WERI-Rb-1 (cell line): ENCODE measurements at regions not wholly inside any gene's neighbourhood (a gene's known extent, or its start where the extent isn't known, plus 50 kb on each side); places are given as distances from the start of the nearest gene placed in this dataset.

Source experiments
- DNase-seq: peaks from one replicate; pipeline ENCODE4 v3.0.0-alpha.2; 2020
- H3K27ac ChIP-seq: fragments of 250-450 bp; sonication (Bioruptor Pico); 2 replicates; pipeline ENCODE4 v1.5.1; 2020; ENCODE audit warnings: mild to moderate bottlenecking, moderate library complexity
- H3K27me3 ChIP-seq: fragments of 250-450 bp; sonication (Bioruptor Pico); 2 replicates; pipeline ENCODE4 v1.5.1; 2021; ENCODE audit warnings: mild to moderate bottlenecking, low read depth, moderate library complexity; ENCODE audit not compliant: insufficient read depth, severe bottlenecking
- H3K36me3 ChIP-seq: fragments of 250-450 bp; sonication (Bioruptor Pico); 2 replicates; pipeline ENCODE4 v1.5.1; 2020; ENCODE audit warnings: mild to moderate bottlenecking, moderate library complexity
- H3K4me3 ChIP-seq: 2 replicates; pipeline ENCODE4 v1.5.1; 2011; ENCODE audit warnings: low read depth, mild to moderate bottlenecking, control low read depth, low read length
- H3K9me3 ChIP-seq: fragments of 250-450 bp; sonication (Bioruptor Pico); 2 replicates; pipeline ENCODE4 v1.5.1; 2021; ENCODE audit warnings: mild to moderate bottlenecking, moderate library complexity; ENCODE audit not compliant: severe bottlenecking
- TF ChIP-seq, protein P1 (sequence below): IDR thresholded peaks from 2 replicates; pipeline ENCODE4 v1.5.1; 2011; ENCODE audit warnings: low read depth, mild to moderate bottlenecking, control low read depth, inconsistent platforms, low read length

GRCh38 chr6:95230071-95230740, 347.1 kb upstream of the MANEA start:
- no peak overlapping the region for H3K4me3 ChIP-seq

DNA sequence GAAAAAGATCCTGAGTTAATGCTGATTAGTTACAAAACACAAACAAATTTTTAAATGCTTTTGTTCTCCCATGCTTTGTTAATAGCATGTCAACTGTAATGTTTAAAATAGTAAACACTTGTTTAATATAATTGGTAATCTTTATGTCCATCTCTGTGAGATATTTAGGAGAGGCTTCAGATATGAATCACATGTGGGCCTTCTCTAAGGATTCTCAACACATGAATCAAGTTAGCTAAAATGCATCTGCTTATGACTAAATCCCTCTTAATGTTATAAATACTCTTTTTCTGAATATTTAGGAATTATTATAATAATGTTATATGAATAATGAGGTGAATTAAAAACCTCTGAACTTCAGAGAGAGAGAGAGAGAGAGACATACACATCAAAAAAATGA, 345.9 kb upstream of the MANEA start:
- TF ChIP-seq, protein P1, sequence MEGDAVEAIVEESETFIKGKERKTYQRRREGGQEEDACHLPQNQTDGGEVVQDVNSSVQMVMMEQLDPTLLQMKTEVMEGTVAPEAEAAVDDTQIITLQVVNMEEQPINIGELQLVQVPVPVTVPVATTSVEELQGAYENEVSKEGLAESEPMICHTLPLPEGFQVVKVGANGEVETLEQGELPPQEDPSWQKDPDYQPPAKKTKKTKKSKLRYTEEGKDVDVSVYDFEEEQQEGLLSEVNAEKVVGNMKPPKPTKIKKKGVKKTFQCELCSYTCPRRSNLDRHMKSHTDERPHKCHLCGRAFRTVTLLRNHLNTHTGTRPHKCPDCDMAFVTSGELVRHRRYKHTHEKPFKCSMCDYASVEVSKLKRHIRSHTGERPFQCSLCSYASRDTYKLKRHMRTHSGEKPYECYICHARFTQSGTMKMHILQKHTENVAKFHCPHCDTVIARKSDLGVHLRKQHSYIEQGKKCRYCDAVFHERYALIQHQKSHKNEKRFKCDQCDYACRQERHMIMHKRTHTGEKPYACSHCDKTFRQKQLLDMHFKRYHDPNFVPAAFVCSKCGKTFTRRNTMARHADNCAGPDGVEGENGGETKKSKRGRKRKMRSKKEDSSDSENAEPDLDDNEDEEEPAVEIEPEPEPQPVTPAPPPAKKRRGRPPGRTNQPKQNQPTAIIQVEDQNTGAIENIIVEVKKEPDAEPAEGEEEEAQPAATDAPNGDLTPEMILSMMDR = no peak
- Histone ChIP-seq H3K4me3 (no peak overlapping the region), H3K9me3 (no peaks in the 10 kb centered on the region), H3K27ac (no peak overlapping the region), H3K27me3 (no peaks in the 10 kb centered on the region), H3K36me3 (no peaks in the 10 kb centered on the region)
- no peak for DNase-seq

More at GRCh38 chr6:95230071-95230740, 347.1 kb upstream of the MANEA start:
- Histone ChIP-seq H3K36me3 (no peaks in the 10 kb centered on the region), H3K9me3 (no peaks in the 10 kb centered on the region), H3K27me3 (no peaks in the 10 kb centered on the region), H3K27ac (no peak overlapping the region)
- TF ChIP-seq, protein P1 = no peak
- no peak for DNase-seq

GRCh38 chr6:95232446-95232845, 344.9 kb upstream of the MANEA start:
- no peak for DNase-seq
- Histone ChIP-seq H3K36me3 (no peaks in the 10 kb centered on the region), H3K4me3 (no peak overlapping the region), H3K27me3 (no peaks in the 10 kb centered on the region), H3K9me3 (no peaks in the 10 kb centered on the region), H3K27ac (no peak overlapping the region)
- TF ChIP-seq, protein P1 = no peak

DNA sequence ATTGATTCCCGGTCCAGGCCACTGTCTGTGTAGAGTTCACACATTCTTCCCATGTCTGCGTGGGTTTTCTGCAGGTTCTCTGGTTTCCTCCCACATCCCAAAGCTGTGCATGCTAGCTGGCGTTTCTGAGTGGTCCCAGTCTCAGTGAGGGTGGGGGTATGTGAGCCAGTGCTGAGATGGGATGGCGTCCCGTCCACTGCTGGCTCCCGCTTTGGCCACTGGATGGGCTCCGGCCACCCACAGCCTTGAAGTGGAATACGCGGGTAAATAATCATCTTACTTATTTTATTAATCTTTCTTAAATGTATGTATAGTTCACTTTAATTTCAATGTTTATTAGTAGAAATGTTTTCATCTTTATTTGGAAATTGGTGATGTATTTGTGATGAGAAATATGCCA, 343.5 kb upstream of the MANEA start:
- Histone ChIP-seq H3K27ac (no peak overlapping the region), H3K9me3 (no peaks in the 10 kb centered on the region), H3K36me3 (no peaks in the 10 kb centered on the region), H3K27me3 (no peaks in the 10 kb centered on the region), H3K4me3 (no peak overlapping the region)
- no peak for DNase-seq
- TF ChIP-seq, protein P1 = no peak

DNA sequence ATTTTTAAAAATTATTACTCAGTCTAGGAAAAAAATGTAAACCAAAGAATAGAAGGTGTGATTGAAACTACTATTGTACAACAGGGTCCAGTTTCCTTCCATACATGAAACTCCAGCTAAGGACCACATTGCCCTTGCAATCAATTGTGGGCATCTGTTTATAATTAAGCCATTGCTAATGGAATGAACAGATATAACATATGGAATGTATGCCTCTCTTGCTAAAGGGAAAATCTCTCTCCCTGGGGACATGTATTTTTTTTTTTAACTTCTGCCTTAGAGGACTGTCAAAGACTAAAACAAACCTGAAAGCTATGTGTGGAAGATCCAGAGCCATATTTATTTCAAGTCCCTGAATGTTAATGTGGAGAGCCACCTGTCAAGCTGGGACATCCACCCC, 336.8 kb upstream of the MANEA start:
- no peaks in the 10 kb centered on the region for H3K36me3 ChIP-seq
- H3K27me3 ChIP-seq = no peaks in the 10 kb centered on the region
- TF ChIP-seq, protein P1 = no peak
- DNase-seq = no peak
- H3K27ac ChIP-seq = no peak overlapping the region
- no peak overlapping the region for H3K4me3 ChIP-seq
- H3K9me3 ChIP-seq = no peaks in the 10 kb centered on the region

DNA sequence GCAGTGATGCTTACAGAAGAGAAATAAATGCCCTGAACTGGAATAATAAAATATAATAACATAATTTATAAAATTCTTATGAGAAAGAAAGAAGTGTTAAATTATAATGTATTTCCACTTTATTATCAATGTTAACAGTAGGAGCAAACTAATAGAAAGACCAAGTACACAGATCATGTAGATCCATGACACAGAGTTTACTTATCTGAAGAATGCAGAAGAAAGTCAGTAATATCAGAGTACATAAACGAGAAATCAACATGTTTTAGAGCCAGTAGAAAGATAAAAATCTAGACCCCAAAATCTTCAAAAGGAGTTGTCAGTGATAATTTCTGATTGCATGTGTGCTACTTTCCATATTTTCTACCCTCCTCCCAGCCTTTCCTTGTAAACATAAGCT, 334.8 kb upstream of the MANEA start:
- TF ChIP-seq, protein P1 = no peak
- Histone ChIP-seq H3K27me3 (no peaks in the 10 kb centered on the region), H3K27ac (no peak overlapping the region), H3K4me3 (no peak overlapping the region), H3K9me3 (no peaks in the 10 kb centered on the region), H3K36me3 (no peaks in the 10 kb centered on the region)
- DNase-seq = no peak
